ENCODE measurements at regions not wholly inside any gene's neighbourhood (a gene's known extent, or its start where the extent isn't known, plus 50 kb on each side); places are given as distances from the start of the nearest gene placed in this dataset.
"Not testable (repeated sequence)": the region's sequence is repeated elsewhere in the genome, so short reads cannot be mapped to it uniquely, and the experiment has no call there.

DNA sequence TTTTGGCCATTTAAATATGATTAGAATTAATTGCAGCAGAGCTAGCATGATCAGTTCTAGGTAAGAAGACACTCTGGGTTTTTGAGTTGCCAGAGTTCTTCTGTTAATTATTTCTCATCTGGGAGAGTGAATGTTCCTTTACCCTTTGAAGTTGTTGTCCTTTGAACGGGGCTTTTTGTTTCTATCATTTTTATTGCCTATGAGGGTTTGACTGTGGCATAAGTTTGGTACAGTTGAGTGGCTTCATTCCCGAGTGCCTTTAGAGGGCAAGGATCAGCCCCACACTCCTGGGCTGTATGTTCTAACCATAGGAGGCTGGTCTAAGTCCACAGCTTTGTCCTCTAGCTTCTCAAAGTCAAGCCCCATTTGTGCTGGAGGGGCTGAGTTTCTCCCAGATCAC, 804.3 kb downstream of the KCNJ3 start:
- no peak for DNase-seq

DNA sequence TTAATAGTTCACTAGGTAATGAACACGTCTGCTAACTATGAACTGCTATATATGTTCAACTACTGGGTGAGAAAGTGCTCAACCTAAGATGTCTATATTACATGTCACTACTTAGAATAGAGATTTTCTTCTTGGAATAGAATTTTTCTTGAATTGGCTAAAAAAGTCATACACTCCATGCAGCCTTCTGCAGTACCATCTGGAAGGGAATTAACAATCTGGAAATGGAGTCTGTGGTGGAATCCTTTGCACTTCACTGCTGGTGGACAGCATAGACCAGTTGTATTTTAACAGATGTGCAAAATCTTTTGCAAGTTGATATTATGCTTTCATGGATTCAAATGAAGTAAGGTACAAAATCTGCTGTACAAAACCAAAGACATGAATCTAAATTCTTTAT, 799.6 kb downstream of the KCNJ3 start:
- DNase-seq: no peak

DNA sequence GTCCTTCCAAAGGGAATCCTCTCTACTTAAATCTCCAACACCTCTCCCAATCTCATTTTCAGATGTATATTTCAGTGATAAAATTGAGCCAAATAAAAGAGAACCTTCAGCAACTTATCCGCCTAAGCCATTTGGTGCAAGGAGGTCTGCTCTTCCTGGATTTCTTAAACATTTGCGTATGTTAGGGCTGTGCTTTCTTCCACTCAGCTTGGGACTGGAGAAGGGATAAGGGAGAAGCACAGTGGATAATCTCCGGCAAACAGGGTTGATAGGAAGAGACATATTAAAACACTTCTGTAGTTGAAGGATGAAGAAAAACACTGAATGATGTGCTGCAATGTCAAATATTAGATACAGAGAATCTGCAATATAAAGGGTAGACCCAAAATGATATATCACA, 796.2 kb downstream of the KCNJ3 start:
- no peak for DNase-seq

DNA sequence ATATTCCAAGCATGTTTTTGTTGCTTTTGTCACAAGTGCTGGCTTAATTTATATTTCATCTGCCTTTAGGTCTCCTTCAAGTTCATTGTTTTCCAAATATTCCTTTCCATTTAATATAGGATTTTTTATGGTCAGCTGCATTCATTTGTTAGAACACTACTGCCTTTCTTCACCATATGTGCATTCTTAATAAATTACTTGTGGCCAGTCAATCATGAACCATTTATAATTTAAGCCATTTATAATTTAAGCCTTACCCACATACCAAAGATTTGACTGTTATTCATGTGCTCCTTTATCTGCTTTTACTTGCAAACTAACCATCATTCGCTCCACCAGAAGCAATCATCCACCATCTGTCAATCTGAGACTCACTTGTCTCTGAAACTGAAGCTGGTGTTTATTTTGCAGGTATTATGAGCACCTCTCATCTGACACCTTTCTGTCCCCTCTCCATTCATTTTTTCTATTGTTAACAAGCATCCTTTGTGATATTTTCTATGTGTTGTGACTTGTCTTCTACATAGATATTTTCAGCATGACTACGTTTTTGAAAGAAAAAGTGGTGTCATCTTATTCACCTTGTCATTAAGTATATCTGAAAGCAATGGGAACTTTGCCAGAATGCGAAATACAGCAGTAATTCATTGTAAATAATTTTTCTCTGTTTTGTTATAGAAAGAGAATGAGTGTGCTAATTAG, 786.8 kb downstream of the KCNJ3 start:
- DNase-seq: no peak

DNA sequence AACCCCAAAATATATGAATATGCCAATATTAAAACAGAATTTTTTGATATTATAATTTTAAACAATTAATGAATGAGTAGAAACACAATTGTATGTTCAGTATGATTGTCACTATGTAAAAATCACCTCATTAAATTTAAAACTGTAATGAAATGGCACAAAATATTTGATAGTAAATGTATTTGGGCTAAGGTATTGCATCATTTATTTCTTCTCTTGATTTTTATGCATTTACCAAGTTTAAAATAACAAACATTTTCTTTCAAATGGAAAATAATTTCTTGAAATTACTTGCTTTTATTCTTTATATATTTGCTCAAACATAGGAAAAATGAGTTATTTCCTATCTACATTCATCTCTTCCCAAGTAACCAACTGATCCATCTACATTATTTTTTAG, 782.6 kb downstream of the KCNJ3 start:
- DNase-seq: no peak

DNA sequence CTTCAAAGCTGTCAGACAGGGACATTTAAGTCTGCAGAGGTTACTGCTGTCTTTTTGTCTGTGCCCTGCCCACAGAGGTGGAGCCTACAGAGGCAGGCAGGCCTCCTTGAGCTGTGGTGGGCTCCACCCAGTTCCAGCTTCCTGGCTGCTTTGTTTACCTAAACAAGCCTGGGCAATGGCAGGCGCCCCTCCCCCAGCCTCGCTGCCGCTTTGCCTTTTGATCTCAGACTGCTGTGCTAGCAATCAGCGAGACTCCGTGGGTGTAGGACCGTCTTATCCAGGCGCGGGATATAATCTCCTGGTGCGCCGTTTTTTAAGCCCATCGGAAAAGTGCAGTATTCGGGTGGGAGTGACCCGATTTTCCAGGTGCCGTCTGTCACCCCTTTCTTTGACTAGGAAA, 773.5 kb downstream of the KCNJ3 start:
- DNase-seq: not testable (repeated sequence)

DNA sequence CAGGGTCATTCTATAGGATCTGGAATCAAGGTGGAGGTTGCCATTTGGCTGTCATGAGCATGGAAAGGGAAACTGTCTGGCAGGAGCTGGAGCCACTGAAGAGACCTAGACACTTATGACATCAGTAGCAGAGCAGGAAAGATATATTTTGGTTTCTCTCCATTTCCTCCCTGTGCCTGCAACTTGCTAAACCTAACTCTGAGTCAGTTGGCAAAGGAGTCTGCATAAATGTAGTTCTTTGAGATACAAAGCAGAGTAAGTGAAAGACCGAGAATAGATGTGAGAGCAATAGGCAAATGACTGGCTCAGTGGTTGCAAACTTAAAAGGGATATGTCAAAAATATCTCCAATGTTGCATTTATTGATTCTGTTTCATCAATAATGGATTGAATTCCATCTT, 757.7 kb downstream of the KCNJ3 start:
- DNase-seq: no peak

DNA sequence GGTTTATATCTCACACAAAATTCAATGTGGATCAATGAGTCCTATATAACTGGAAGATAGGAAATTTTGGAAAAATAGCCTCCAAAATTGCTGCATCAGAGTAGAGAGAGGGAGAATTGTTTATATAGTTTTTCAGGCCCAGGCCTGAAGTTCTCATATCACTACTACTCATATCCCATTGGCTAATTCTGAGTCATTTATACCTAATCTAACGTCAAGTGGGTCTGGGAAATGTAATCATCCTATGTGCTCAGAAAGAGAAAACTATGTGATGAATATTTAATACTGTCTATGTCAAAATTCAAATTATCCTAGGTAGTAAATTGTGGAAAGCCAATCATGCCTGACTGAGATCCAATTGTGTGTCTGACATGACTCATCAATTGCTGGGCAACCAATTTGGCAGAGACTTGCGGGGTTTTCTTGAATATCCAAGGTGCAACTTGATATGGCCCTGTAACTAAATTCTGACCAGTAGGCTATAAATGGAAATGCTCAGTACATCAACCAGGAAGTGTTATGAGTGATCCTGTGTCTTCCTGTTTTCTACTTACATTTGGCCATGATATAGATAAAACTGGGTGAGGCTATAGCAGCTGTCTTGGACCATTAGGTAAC, 744.4 kb downstream of the KCNJ3 start:
- DNase-seq: no peak

DNA sequence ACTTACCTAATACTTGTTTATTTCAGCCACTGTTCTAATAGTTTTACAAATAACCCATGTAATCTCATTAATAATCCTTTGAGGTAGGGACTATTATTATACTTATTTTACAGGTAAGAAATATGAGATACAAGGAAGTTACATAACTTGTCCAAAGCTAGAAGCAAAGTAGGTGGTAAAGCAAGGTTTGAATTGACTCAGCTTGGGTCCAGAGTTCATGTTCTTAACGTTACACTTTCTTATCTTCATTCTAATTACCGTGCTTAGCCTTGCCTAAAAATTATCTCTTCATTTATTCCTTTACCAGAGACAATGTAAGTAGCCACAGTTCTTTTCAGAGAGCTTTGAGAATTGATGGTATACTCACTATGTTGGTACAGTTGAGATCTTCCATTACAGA, 743.6 kb downstream of the KCNJ3 start:
- no peak for DNase-seq

DNA sequence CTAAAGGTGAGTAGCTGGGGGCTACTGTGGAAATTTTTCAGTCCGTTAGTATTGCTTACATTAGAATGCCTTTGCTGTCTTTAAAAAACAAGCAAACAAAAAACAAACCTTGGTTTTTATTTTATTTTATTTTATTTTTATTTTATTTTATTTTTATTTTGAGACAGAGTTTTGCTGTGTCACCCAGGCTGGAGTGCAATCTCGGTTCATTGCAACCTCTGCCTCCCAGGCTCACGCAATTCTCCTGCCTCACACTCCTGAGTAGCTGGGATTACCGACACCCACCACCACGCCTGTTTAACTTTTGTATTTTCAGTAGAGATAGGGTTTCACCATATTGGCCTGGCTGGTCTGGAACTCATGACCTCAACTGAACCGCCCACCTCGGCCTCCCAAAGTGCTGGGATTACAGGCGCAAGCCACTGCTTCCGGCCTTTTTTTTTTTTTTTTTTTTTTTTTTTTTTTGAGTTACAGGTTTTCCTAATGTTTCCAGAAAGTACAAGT, 732.6 kb downstream of the KCNJ3 start:
- no peak for DNase-seq

DNA sequence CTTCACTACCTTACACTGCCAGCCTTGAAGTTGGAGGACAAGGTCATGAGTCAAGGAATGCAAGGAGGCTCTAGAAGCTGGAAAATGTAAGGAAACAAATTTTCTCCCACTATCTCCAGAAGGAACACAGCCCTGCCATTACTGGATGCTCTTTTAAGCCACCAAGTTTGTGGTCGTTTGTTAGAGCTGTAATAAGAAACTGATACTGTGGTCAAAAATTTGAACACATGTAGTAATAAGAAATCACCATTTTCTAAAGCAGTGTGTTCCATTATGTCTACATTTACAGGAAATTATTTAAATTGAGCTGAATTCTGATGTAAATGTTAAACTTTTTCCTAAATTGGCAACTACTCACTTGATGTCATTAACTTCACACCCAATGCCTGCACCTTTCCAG, 729.0 kb downstream of the KCNJ3 start:
- DNase-seq: no peak

DNA sequence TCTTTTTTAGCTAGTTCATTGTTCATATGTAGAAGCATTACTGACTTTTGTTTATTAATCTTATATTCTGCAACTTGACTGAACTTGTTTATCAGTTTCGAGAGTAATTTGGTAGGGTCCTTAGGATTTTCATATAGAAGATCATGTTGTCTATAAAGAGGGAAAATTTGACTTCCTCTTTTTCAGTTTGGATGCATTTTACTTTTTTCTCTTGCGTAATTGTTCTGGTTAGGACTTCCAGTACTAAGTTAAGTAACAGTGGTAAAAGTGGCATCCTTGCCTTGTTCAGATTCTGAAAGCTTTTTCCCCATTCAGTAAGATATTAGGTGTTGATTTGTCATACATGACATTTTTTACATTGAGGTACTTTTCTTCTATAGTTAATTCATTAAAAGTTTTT, 726.0 kb downstream of the KCNJ3 start:
- no peak for DNase-seq

DNA sequence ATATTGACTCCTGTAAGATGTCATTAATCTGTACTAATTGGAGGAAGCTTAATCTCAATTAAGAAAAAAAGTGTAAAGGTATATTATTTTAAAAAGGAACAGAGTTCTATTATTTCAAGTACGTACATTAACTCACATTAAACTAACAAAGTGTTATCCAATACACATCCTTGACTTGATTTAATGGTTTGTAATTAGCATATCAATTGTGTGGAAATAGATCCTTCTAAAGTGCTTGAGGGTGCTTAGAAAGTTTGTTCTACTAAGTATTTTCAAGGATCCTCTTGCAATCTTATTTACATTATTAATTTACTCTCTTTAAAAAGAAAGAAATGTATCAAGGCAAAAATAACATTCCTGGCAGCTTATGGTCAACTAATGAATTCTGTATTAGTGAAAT, 720.3 kb downstream of the KCNJ3 start:
- DNase-seq: no peak

DNA sequence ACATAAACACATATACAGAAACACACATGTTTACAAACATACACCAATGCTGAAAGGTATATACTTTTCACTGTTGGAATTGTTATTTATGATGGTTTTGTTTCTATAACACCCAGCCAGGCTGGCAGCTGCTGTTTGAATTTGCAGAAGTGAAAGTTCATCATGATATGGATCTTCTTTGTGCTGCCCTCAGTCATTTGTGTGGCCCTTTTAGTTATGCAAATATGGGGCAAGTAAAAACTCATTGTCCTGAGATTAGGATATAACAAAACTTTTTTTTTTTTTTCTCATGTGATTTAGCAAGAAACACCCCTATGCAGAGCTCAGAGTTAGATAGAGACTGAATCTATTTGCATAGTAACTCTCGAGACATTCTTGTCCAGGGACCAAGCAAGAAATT, 714.1 kb downstream of the KCNJ3 start:
- no peak for DNase-seq

DNA sequence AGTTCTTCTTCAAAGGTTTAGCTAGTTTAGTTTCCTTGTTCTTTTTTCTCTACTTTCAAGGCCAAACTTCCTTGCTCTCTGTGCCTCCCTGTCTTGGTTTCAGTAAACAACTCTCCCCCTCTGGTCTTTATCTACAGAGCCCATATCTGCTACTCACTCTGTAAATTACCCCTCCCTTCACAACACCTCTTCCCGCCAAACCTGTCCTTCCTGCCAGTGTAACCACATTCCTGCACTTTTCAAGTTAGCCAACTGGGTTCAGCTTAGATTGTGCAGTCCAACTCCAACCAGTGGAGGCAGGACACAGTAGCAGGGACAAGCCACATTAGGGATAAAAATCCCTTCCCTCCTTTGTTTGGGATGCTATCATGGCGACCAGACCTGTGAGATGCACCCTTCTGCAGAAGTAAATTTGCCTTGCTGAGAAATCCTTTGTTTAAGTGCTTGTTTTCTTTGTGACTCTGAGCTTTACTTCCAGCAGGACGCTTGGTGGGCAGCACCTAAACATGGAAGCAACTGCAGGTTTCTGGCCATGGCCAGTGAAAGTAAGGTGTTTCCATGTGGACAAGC, 706.0 kb downstream of the KCNJ3 start:
- no peak for DNase-seq

DNA sequence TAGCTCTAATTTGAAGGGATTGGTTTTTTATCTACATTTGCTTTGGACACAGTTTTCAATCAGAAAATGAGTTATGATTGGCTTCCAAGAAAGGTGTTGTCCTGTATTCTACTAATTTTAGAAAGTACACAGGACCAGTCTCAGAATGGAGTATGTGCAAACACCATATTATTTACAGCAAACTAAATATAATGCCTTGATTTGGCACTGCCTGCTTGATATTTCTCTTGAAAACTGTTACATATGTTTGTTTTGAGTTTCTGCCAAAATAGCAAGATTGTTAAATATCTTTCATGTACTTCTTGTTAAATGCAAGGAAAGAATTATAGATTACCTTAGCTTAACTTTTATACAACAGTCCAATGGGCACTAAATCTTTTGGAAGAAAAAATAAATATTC, 694.9 kb downstream of the KCNJ3 start:
- DNase-seq: no peak

DNA sequence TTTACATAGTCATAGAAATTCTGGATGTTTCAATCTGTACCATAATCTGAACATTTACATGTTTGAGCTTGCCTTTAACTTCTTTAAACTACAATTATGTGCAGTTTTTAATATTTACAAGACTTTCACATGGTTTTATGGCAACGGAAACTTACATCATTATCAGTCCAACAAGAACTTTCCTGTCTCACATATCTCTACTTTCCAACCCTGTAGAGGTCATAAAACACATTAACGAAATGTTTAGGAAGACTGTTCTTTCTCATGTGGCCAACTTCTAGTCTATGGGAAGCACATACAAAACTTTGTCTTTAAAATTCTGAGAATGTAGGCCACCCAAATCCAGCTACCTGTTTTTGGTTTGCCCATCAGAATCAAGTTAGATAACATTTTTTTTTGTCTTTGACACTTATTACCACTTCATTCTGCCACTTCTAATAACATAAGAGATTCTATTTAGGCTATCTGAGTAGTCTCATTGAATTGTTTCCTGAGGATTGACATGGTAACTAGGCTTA, 693.2 kb downstream of the KCNJ3 start:
- DNase-seq: no peak

DNA sequence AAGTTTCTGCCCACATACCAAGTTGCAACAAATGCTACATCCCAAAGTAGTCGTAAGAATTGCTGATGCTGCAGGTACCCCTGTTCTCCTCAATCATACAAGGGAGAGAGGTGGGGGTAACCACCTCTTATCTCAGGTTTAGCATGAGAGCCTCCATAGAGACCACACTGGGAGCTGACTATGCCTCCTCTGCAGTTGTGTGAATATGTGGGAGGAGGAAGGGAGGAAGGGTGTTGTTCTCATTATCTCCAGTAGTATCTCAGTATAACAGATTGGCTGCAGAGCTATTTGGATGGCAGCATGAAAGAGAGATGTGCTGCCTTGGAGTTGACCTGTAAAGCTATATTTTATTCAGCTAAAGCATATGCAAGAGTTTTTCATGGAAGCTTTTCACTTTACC, 690.7 kb downstream of the KCNJ3 start:
- DNase-seq: no peak

DNA sequence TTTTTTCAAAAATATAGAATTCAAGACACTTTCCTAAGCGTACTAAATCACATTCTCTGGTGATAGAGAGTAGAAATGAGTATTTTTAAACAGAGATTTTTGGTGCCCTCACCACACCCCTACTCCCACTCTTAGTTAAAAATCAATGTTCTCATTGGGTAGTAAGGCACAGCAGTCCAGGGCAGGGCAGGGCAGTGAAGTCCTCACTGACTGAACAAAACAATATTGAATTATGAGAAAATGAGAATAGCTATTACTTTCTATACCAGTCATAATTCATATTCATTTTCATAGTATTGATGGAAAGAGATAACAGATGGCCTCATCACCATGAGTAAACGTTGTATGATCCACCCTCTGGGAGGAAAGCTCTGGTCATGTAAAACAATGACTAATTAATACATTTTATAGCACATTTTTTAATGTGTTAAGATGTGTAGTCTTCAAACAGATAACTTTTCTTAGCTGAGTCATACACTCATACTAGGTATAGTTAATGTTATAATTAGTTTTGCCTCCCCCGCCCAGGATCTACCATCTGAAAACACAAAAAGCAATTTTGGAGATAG, 686.1 kb downstream of the KCNJ3 start:
- no peak for DNase-seq

DNA sequence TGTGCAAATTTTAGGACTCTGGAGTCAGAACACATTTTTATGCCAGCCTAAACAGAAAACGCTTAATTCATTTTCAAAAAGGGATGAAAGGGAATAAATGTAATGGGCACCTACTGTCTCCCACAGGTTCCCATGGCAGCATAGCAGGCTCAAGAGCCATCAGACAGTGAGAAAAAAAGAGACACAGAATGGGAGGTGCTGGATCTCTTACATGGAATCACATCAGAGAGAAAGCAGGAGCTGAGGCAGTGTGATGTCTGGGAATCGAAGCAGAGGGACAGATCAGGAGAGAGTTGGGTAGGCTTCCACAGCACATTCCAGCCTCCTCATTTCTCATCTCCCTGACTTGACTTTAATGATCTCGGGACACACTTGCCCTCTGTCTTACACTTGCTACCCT, 684.3 kb downstream of the KCNJ3 start:
- no peak for DNase-seq

DNA sequence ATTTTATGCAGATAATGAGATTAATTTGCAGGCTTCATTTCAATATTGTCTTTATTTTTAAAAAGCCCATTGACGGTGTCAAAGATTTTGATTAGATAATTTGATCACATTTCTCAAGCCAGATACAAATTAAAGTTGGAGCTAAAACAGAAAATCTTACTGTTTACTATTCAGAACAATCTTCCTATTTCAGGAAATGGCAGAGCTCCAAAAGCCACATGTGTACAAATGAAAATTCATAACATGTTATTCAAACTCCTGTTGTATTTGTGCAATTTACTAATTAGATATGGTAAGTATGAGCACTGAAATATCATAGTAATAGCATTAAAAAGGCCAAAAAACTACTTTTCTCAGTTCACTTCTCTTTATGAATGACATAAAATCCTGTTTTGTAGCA, 682.9 kb downstream of the KCNJ3 start:
- no peak for DNase-seq

DNA sequence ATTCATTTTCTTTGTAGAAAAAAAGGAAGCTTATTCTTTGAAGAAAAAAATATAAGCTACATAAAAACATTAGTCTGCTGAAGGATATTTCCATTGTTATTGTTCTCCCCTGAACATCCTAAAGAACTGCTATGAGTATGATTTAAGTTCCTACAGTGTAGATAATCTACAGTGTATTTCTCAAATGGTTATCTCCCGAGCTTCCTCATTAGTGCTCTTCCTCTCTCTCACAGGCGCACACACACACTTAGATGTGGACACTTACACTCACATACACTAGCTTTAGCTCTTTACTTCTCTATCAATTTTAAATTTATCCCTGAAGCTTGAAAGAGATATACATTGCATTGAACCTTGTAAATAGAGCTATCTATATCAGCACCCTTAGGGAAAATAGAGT, 681.0 kb downstream of the KCNJ3 start:
- DNase-seq: no peak

DNA sequence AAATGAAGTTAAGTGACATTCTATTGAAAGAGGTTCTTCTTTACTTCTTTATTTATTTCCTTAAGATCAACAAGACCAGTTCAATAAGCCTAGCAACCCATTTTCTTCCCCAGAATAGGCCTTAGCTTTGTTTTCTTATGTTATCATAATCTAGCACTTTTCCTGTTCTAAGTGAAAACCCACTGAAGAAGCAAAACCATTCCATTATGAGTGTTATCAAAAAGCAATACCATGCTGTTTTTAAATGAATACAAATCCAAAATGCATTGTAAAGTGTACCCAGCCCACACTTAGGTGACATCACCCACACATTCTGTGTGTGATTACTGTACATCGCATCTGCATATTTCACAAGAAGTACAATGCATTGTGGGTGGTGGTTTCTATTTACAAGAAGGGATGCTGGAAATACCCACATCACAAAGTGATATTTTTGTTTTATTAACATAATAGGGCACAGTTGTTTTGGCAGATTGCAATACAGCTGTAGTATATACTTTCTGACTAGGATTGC, 679.5 kb downstream of the KCNJ3 start:
- no peak for DNase-seq

DNA sequence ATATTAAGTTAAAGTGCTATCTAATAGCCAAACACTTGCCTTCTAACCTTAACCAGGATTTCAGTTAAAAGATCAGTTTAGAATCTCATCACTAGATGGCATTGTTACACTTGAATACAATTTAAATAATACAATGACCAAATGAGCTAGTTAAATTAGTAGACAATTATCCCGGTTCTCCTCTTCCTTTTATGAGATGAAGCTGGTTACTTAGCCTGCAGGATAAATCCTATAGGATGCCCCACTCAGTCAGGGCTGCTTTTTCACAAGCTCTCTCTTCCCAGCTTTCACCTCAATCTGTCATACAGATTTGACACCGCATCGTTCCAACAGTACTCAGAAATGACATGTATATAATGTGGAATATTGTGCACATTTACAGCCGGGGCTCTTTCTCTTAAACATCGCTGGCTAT, 678.8 kb downstream of the KCNJ3 start:
- DNase-seq: no peak
